ENCODE measurements at regions not wholly inside any gene's neighbourhood (a gene's known extent, or its start where the extent isn't known, plus 50 kb on each side); places are given as distances from the start of the nearest gene placed in this dataset.

- H3K4me2 ChIP-seq (ENCODE audit: low read depth, low read length, poor library complexity, severe bottlenecking) = no peak overlapping the region
- H3K36me3 ChIP-seq (ENCODE audit: low read length) = no peaks in the 10 kb centered on the region
- no peak overlapping the region for H2AFZ ChIP-seq (ENCODE audit: low read depth, low read length, severe bottlenecking)
- H3K27me3 ChIP-seq (ENCODE audit: low read length) = no peaks in the 10 kb centered on the region
- H3F3A ChIP-seq (ENCODE audit: insufficient read depth) = no peaks in the 10 kb centered on the region
- no peak overlapping the region for H3K9ac ChIP-seq (ENCODE audit: low read length)
- no peak overlapping the region for H3K4me3 ChIP-seq (ENCODE audit: insufficient read depth, low read length, poor library complexity, severe bottlenecking)
- TF ChIP-seq EZH2phosphoT487 (conservative IDR thresholded peaks at IDR 0.05; ENCODE audit: low read length) = no peak
- no peak for TF ChIP-seq CTCF (IDR thresholded peaks at IDR 0.05; ENCODE audit: insufficient read depth, low read length, poor library complexity, severe bottlenecking)
- H3K9me3 ChIP-seq (ENCODE audit: insufficient read depth, low read length) = no peaks in the 10 kb centered on the region
- H3K9me2 ChIP-seq (replicated peaks; ENCODE audit: insufficient read depth, low read length) = no peaks in the 10 kb centered on the region
- H3K27ac ChIP-seq (ENCODE audit: low read depth, low read length) = no peak overlapping the region
- H3K79me2 ChIP-seq (ENCODE audit: insufficient read depth, low read length) = no peaks in the 10 kb centered on the region
- no peaks in the 10 kb centered on the region for H4K20me1 ChIP-seq (ENCODE audit: low read depth, low read length)
Observed at GRCh38 chr20:57953638-57954037, 243.8 kb upstream of the PMEPA1 start.

DNA sequence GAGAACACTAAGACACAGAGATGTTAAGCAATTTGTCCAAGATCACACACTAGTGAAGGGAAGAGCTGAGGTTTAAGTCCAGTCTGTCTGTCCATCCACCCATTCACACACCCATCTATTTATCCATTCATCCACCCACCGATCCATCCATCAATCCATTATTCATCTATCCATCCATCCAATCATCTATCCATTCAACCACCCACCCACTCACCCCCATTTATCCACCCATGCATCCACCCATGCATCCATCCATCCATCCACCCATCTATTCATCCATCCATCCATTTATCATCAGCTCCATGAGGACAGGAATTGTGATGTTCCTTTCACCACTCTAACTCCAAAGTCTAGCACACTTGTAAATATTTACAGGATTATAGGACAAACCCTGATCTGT is 242.3 kb upstream of the PMEPA1 start:
- Histone ChIP-seq H3K27me3 (ENCODE audit: low read length) (no peaks in the 10 kb centered on the region), H2AFZ (ENCODE audit: low read depth, low read length, severe bottlenecking) (no peak overlapping the region), H3K4me2 (ENCODE audit: low read depth, low read length, poor library complexity, severe bottlenecking) (no peak overlapping the region), H3K9me2 (replicated peaks; ENCODE audit: insufficient read depth, low read length) (no peaks in the 10 kb centered on the region), H3K4me3 (ENCODE audit: insufficient read depth, low read length, poor library complexity, severe bottlenecking) (no peak overlapping the region), H3K9ac (ENCODE audit: low read length) (no peak overlapping the region), H3K9me3 (ENCODE audit: insufficient read depth, low read length) (no peaks in the 10 kb centered on the region), H3K27ac (ENCODE audit: low read depth, low read length) (no peak overlapping the region), H4K20me1 (ENCODE audit: low read depth, low read length) (no peaks in the 10 kb centered on the region), H3F3A (ENCODE audit: insufficient read depth) (no peaks in the 10 kb centered on the region), H3K36me3 (ENCODE audit: low read length) (no peaks in the 10 kb centered on the region), H3K79me2 (ENCODE audit: insufficient read depth, low read length) (no peaks in the 10 kb centered on the region)
- TF ChIP-seq EZH2phosphoT487 (conservative IDR thresholded peaks at IDR 0.05; ENCODE audit: low read length) = no peak

- Histone ChIP-seq H4K20me1 (ENCODE audit: low read depth, low read length) (no peaks in the 10 kb centered on the region), H3K9me2 (replicated peaks; ENCODE audit: insufficient read depth, low read length) (no peaks in the 10 kb centered on the region), H3K27ac (ENCODE audit: low read depth, low read length) (no peak overlapping the region), H3K4me3 (ENCODE audit: insufficient read depth, low read length, poor library complexity, severe bottlenecking) (no peak overlapping the region), H3K4me2 (ENCODE audit: low read depth, low read length, poor library complexity, severe bottlenecking) (no peak overlapping the region), H3F3A (ENCODE audit: insufficient read depth) (no peaks in the 10 kb centered on the region), H3K27me3 (ENCODE audit: low read length) (no peaks in the 10 kb centered on the region), H3K9me3 (ENCODE audit: insufficient read depth, low read length) (no peaks in the 10 kb centered on the region), H3K9ac (ENCODE audit: low read length) (no peak overlapping the region), H3K36me3 (ENCODE audit: low read length) (no peaks in the 10 kb centered on the region), H2AFZ (ENCODE audit: low read depth, low read length, severe bottlenecking) (no peak overlapping the region), H3K79me2 (ENCODE audit: insufficient read depth, low read length) (no peaks in the 10 kb centered on the region)
- TF ChIP-seq EZH2phosphoT487 (conservative IDR thresholded peaks at IDR 0.05; ENCODE audit: low read length) (no peak), CTCF (IDR thresholded peaks at IDR 0.05; ENCODE audit: insufficient read depth, low read length, poor library complexity, severe bottlenecking) (no peak)
Observed at GRCh38 chr20:57951549-57951948, 241.7 kb upstream of the PMEPA1 start.

- no peaks in the 10 kb centered on the region for H3K36me3 ChIP-seq (ENCODE audit: low read length)
- H3K9me2 ChIP-seq (replicated peaks; ENCODE audit: insufficient read depth, low read length) = no peaks in the 10 kb centered on the region
- no peak overlapping the region for H2AFZ ChIP-seq (ENCODE audit: low read depth, low read length, severe bottlenecking)
- H3K4me3 ChIP-seq (ENCODE audit: insufficient read depth, low read length, poor library complexity, severe bottlenecking) = no peak overlapping the region
- TF ChIP-seq EZH2phosphoT487 (conservative IDR thresholded peaks at IDR 0.05; ENCODE audit: low read length) (no peak), CTCF (IDR thresholded peaks at IDR 0.05; ENCODE audit: insufficient read depth, low read length, poor library complexity, severe bottlenecking) (no peak)
- H3K27ac ChIP-seq (ENCODE audit: low read depth, low read length) = no peak overlapping the region
- H3F3A ChIP-seq (ENCODE audit: insufficient read depth) = no peaks in the 10 kb centered on the region
- H3K9me3 ChIP-seq (ENCODE audit: insufficient read depth, low read length) = no peaks in the 10 kb centered on the region
- no peaks in the 10 kb centered on the region for H3K27me3 ChIP-seq (ENCODE audit: low read length)
- no peaks in the 10 kb centered on the region for H4K20me1 ChIP-seq (ENCODE audit: low read depth, low read length)
- no peak overlapping the region for H3K9ac ChIP-seq (ENCODE audit: low read length)
- no peak overlapping the region for H3K4me2 ChIP-seq (ENCODE audit: low read depth, low read length, poor library complexity, severe bottlenecking)
- no peaks in the 10 kb centered on the region for H3K79me2 ChIP-seq (ENCODE audit: insufficient read depth, low read length)
Observed at GRCh38 chr20:57950764-57951485, 241.1 kb upstream of the PMEPA1 start.
